ENCODE measurements at regions not wholly inside any gene's neighbourhood (a gene's known extent, or its start where the extent isn't known, plus 50 kb on each side); places are given as distances from the start of the nearest gene placed in this dataset.

- no peak for DNase-seq (ENCODE audit: low spot score)
Observed at GRCh38 chr9:515665-516064, 301.0 kb downstream of the DOCK8 start.

- DNase-seq (ENCODE audit: low spot score), result peak; percentile 22
Observed at GRCh38 chr9:517993-518392, 303.3 kb downstream of the DOCK8 start.

DNA sequence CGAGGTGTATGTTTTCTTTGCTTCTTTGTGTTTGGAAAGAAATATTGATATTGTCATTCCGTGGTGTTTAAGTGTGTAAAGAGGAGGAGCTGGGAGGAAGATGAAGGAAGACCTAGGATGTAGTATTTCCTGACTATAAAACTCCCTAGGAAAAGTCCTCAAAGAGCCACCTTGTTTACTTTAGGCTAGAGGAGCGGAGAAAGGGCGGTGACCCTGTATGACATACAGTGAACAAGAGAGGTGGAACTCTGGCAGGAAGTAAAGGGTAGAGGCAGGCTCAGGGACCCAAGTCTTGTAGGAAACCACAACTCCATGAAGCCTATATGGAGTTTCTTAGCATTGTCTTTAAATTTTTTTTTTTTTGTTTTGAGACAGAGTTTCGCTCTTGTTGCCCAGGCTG lies 303.9 kb downstream of the DOCK8 start:
- peak; percentile 50 for DNase-seq (ENCODE audit: low spot score)

GRCh38 chr9:519579-519978 lies 304.9 kb downstream of the DOCK8 start:
- no peak for DNase-seq (ENCODE audit: low spot score)

- DNase-seq (ENCODE audit: low spot score), result no peak
Observed at GRCh38 chr9:520302-520701, 305.6 kb downstream of the DOCK8 start.

GRCh38 chr9:522190-522589 lies 307.5 kb downstream of the DOCK8 start:
- DNase-seq (ENCODE audit: low spot score), result no peak

- DNase-seq (ENCODE audit: low spot score), result no peak
Observed at GRCh38 chr9:522658-523057, 308.0 kb downstream of the DOCK8 start.

- DNase-seq (ENCODE audit: low spot score), result no peak
Observed at GRCh38 chr9:523444-523843, 308.8 kb downstream of the DOCK8 start.

DNA sequence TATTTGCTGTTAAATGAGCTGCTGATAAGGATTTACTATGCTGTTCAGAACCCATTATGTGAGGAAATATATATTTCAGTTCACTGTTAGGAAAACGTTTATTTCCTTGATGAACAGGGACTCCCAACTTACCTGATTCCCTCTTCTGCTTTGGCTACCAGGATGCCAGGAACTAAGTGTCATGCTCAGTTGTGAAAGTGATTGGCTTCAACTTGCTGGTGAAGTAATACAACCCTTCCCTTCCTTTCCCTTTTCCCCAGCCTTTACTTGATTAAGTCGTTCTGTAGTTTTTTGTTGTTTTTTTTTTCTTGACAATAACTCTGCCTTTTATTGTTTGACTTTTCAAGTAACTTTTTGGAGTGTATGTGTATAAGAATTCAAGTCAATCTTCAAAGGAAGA lies 309.3 kb downstream of the DOCK8 start:
- DNase-seq (ENCODE audit: low spot score), result no peak

DNA sequence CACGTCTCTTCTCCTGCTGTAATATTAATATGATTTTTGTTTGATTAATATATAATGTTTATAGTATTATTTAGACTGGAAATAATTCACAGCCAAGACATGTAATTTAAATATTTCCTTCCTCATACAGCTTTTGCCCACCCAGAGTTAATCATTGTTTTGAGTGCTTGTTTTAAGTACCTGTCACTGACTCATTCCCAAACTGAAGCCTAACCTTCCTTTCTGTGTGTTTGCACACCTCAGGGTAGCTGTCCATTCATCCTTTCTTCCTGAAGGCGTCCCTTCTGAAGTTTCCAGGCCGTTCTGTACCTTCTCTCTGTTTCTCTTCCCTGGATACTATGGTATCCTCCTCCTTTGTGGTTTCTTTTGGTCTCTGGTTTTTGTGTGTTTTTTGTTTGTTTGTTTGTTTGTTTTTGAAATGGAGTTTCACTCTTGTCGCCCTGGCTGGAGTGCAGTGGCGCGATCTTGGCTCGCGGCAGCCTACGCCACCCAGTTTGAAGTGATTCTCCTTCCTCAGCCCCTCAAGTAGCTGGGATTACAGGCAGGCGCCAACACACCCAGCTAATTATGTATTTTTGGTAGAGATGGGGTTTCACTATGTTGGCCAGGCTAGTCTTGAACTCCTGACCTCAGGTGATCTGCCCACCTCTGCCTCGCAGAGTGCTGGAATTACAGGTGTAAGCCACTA lies 312.4 kb downstream of the DOCK8 start:
- peak; percentile 14 for DNase-seq (ENCODE audit: low spot score)

GRCh38 chr9:529731-530130 lies 311.8 kb upstream of the DMRT1 start:
- DNase-seq (ENCODE audit: low spot score), result no peak

GRCh38 chr9:530681-531080 lies 310.8 kb upstream of the DMRT1 start:
- DNase-seq (ENCODE audit: low spot score), result peak; percentile 31

GRCh38 chr9:532707-533106 lies 308.8 kb upstream of the DMRT1 start:
- DNase-seq (ENCODE audit: low spot score), result no peak

GRCh38 chr9:534886-535285 lies 306.6 kb upstream of the DMRT1 start:
- DNase-seq (ENCODE audit: low spot score), result no peak

DNA sequence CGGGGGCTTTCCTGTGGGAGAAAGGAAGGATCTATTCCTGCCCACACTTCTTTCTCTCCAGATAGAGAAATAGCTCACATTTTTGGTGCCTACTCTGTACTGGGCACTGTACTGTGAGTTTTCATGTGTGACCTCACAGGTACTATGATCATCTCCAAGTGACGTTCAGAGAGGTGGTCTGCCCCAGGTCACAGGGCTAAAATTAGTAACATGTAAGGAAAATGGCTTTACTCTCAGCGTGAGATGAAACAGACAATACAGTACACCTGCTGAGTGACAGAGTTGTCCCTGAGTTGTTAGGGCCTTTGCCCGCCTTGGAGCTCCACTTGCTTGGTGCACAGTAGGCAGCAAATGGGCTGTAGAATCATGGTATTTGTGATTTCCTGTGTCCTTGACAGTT lies 306.1 kb upstream of the DMRT1 start:
- DNase-seq (ENCODE audit: low spot score), result no peak

GRCh38 chr9:536597-537511 lies 304.6 kb upstream of the DMRT1 start:
- DNase-seq (ENCODE audit: low spot score), result no peak

DNA sequence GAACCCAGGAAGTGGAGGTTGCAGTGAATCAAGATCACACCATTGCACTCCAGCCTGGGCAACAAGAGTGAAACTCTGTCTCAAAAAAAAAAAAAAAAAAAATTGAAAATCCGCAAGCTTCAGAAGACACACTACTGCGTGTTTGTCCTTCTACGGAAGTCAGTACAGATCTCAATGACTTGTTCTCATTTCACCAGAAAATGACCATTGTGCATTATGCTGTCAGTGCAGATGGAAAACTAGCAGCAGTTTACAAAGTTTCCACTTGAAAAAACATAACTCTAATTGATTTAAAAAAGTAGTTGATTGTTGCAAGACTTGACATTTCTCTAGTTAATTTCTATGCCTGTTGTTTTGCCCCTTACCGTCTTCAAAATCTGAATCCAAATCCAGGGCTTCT lies 298.0 kb upstream of the DMRT1 start:
- DNase-seq (ENCODE audit: low spot score), result no peak

GRCh38 chr9:545480-545879 lies 296.0 kb upstream of the DMRT1 start:
- DNase-seq (ENCODE audit: low spot score), result no peak

DNA sequence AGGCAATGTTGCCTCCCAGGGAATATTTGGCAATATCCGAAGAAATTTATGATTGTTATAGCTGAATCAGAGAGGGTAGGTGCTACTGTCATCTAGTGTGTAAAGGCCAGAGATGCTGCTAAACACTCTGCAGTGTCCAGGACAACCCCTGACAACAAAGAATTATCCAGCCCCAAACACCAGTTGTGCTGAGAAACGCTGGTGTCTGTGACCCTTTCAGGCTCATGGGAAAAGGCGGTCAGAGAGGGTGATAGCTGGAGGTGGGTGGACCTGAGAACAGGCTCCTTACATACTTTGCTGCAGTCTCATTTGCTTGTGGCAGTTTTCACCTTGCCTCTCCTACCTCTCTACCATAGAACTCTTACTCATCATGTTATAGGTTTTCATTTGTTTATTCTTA lies 295.3 kb upstream of the DMRT1 start:
- no peak for DNase-seq (ENCODE audit: low spot score)

DNA sequence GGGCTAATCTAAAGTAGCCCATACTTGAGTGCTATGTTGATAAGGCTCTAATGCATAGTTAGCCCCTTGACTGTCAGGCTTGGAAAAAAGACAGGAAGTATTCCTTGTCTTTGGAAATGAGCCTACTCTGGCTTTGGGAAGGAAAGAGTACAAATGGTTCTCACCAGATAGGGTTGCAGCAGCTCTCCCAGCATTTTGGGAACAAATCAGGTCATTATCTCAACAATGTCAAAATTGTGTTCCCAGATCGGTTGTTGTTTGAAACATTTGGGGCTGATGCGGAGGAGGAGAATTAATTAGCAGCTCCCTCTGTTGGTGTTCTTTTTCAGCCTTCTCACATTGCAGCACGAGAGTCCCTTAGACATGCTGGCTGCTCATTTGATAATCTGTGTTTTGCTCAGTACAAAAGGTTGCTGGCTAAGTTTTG lies 294.7 kb upstream of the DMRT1 start:
- no peak for DNase-seq (ENCODE audit: low spot score)

DNA sequence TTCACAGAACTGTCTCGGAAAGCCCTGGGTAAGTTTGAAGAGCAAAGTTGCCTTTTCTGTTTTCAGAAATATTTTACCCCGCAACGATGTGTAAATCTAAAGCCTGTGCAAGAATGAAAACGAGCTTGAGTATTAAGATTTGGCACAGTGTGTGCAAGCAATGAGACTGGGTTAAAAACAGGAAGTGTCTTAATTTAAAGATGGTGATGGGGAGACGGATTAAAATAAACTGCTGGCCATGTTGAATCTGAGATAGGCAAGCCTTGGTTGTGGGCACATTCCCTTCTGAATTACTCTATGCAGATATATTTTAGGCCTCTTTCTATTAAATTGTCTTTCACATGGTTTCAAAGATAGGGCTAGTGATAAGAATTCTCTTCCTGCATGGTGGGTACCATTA lies 294.2 kb upstream of the DMRT1 start:
- no peak for DNase-seq (ENCODE audit: low spot score)

GRCh38 chr9:549455-549997 lies 292.0 kb upstream of the DMRT1 start:
- DNase-seq (ENCODE audit: low spot score), result no peak

DNA sequence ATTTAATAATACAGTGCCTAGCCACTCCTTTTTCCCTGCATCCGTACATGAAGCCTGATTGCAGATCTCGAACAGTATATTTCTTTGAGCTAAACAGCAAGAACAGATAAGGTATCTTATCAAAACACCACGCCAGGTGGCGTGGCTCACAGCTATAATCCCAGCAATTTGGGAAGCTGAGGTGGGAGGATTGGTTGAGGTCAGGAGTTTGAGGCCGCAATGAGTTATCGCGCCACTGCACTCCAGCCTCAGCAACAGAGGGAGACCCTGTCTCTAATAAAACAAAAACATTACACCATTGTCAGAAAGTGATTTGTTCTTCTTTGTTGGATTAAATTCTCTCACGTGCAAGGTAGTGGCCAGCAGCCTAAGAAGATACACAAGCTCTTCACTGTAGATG lies 291.2 kb upstream of the DMRT1 start:
- DNase-seq (ENCODE audit: low spot score), result no peak

All from LoVo (cell line).